ENCODE measurements at regions not wholly inside any gene's neighbourhood (a gene's known extent, or its start where the extent isn't known, plus 50 kb on each side); places are given as distances from the start of the nearest gene placed in this dataset.

DNA sequence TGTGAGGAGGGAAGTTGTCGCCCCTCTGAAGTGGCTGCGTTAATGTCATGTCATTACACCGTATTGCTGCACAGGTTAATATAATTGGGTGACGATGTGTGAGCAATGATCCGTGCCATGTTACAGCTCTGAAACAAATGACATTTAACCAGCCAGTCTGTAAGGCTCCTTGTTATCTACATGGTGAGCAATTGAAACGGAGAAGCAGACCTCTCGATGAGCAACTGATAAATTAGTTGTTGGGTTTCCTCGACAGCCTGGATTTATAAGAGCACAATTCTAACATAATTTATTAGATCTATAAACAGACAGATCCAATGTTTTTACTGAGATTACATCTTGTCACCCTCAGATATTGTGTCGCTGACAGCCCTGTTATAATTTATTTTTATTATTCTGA is 49.9 kb upstream of the MAFB start:
- no peak for DNase-seq

DNA sequence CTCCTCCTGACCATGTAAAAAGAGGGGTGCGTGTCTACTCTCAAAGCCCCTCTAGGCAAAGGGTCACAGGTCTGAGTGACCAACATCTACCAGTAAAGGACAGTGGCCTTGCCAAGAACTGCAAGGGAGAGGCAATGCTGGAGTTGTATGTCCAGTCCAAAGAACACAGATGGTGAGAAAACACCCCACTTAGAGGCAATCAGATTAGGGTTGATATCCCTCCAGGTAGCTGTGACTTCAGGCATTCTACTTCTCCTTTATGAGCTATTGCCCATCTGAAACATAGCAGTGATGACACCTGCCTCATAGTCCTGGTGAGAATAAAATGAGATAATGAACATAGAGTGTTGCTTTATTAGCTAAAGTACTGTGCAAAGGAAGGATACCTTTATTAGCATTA is 50.8 kb upstream of the MAFB start:
- DNase-seq: no peak

GRCh38 chr20:40741507-40742106 is 52.6 kb upstream of the MAFB start:
- DNase-seq: no peak

- DNase-seq: no peak
Measured at GRCh38 chr20:40743141-40743775, 54.2 kb upstream of the MAFB start.

DNA sequence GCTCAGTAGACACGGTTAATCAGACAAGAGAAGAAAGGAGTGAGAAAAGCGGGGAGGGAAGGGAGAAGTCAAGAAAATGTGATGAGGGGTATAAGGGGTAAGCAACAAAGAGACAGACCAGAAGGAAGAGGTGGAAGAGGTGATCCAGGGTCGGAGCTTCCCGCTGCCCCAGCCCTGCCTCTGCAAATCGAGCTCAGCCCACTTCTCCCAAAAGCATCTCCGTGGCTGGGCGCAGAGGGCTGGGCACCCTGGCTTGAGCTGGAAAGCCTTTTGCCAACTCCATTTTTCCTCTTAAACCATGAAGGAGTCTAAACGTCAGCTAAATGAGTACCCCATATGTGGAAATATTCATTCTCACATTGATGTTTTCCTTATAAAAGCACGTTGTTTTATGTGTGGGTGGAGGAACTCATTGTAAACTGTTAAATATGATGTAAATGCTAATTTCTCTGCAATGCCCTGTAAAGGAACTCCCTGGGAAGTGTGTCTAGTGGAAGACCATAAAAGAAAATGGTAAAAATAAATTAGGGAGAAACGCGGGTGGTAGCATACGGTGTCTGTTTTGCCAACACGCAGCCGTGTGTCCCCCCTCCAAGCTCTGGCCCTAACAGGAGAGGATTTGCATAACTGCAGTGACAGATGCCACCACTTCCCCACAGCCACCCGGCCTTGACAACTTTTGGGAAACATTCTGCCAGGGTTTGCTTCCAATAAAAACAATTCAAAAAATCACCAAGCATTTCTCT is 55.2 kb upstream of the MAFB start:
- no peak for DNase-seq

DNA sequence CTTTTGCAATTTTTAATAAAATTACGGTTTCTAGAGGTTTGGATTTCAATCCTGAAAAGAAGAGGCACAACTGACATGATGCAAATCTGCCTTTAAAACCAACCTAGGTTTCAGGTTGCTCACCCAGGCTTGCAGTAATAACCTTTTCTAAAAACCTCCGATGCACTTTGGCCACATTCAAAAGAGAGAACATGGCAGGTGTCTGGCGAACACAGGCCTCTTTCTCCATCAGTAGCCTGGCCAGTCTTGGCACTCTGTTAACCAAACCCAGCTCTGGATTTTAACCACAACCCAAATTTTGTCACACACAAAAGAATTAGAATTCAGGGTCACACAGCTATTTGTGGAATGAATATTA is 55.8 kb upstream of the MAFB start:
- DNase-seq: no peak

GRCh38 chr20:40746251-40746650 is 57.2 kb upstream of the MAFB start:
- DNase-seq: no peak

- DNase-seq: no peak
Measured at GRCh38 chr20:40748182-40748581, 59.1 kb upstream of the MAFB start.

GRCh38 chr20:40749985-40750506 is 61.0 kb upstream of the MAFB start:
- DNase-seq: no peak

- no peak for DNase-seq
Measured at GRCh38 chr20:40750541-40751035, 61.6 kb upstream of the MAFB start.

- DNase-seq: no peak
Measured at GRCh38 chr20:40753472-40753871, 64.4 kb upstream of the MAFB start.

GRCh38 chr20:40754339-40754943 is 65.4 kb upstream of the MAFB start:
- DNase-seq: no peak

DNA sequence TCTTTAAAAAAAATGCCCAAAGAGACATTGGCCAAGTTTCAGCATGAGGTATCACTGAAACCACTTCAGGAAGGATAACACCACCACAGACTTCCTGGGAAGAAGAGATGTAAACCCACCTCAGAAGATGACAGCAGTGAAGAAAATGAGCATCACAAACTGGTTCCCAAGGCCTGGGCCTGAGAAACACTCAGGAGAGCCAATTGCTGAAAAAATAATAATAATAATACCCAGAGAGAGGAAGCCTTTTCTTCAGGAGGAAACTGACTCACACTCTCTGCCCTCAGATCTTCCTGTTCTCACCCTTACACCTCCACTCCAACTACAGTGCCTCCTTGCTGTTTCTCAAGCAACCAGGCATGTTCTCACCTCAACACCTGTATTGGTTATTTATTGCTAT is 68.1 kb upstream of the MAFB start:
- DNase-seq: no peak

- no peak for DNase-seq
Measured at GRCh38 chr20:40758790-40759189, 69.8 kb upstream of the MAFB start.

- no peak for DNase-seq
Measured at GRCh38 chr20:40760399-40760798, 71.4 kb upstream of the MAFB start.

DNA sequence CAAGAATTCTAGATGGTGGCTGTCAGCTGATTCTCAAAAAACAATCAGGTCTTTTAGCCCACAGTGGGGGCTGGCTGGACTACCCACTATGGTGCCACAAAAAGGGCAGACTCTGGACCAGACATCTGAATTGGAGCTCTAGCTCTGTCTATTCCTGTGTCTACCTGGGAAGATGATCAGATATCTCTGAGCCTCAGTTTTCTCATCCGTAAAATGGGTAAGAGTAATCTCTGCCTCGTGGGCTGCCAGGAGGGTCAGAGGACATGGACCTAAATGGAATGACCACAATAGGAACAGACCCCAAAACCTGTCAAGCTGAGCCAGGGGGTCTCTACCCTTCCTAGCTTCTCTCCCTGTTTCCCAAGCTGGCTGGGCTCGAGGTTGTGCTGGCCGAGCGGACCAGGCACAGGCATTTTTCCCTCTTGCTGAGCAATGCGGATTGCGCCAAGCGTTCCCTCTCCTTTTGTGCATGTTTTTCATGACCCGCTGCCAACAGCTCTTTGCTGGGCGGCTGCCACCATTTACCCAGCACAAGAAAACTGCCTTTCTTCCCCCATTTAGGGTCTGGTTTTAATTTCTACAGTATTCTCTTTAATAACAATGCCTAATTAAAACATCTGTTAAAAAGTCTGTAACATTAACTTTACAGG is 74.7 kb upstream of the MAFB start:
- no peak for DNase-seq

- DNase-seq: no peak
Measured at GRCh38 chr20:40765814-40766480, 76.9 kb upstream of the MAFB start.

GRCh38 chr20:40766790-40767614 is 78.0 kb upstream of the MAFB start:
- DNase-seq: no peak

DNA sequence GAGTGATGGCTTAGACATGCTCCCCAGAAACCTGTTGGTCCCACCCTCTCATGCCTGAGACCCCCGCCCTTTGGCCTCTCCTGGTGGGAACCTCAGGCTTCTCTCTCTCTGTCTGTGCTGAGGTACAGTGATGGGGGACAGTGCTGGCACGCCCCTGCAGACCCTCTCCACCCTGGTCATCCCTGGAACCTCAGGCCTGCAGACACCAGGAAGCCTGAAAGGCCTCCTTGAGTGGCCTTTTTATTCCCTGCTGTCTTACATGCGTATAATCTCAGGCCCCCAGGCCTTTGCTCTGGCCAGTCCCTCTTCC is 78.5 kb upstream of the MAFB start:
- DNase-seq: no peak

- no peak for DNase-seq
Measured at GRCh38 chr20:40768105-40768504, 79.1 kb upstream of the MAFB start.

DNA sequence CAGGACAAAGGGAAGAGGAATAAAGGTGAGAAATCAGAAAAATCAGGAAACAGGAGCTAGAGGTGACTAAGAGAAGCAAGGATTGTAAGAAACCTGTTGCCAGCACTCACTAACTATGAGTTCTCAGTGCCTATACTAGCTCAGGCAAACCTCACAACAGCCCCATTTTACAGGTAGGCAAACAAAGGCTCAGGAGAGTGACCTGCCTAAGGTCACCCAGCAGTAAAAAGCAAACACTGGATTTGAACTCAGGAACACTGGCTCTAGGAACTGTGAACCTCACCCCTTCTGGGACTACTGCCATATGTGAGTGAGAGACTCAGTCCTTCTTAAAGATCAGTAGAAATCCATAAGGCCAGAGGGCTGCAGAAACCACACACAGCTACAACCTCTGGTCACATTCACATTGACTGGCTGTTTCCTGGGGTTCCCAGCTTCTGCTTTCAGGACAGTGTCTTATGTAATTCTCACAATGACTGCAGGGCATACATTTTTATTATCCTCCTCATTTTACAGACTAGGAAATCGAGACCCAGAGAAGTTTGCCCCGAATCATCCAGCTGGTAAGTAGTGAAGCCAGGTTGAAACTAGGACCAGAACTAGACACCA is 80.7 kb upstream of the MAFB start:
- DNase-seq: no peak
